Astrocyte (in vitro differentiated cells and primary cell): ENCODE measurements at regions not wholly inside any gene's neighbourhood (a gene's known extent, or its start where the extent isn't known, plus 50 kb on each side); places are given as distances from the start of the nearest gene placed in this dataset.

Experiments used
- CTCF ChIP-seq: IDR thresholded peaks from 2 replicates; pipeline ENCODE4 v1.5.1; 2011; ENCODE audit warnings: low read depth, mild to moderate bottlenecking, inconsistent platforms, low read length, moderate library complexity; ENCODE audit not compliant: insufficient read depth
- EZH2 ChIP-seq: IDR thresholded peaks from 2 replicates; pipeline ENCODE4 v1.6.1; 2012; ENCODE audit warnings: mild to moderate bottlenecking, low read length, inconsistent platforms; ENCODE audit not compliant: insufficient read depth

DNA sequence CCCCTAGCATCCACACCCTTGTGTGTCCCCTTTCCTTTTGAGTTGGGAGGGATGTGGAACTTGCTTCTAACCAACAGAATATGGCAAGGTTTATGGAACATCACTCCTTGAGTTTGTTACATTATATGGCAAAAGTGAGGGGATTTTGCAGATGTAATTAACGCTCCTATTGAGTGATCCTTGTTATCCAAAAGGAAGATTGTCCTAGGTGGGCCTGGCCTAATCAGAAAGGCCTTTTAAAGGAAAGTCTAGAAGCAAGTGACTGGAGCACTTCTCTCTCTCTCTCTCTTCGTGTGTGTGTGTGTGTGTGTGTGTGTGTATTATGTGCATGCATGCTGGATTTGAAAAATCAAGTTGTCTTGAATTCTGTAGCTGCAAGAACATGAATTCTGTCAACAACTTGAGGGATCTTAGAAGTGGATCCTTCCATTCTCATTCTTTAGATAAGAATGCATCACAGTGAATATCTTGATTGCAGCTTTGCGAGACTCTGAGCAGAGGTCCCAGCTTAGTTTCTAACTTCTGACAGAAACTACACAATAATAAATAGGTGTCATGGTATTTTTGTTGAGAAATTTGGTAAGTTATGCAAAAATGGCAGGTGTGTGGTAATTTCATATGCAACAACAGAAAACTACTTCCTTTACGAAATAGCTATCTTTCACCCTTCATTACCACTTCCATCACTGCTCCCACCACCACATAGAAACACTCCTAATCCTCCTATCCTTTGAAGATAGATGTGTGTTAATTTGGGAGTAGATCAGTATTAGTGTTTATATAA lies 360.9 kb upstream of the CBLB start:
- TF ChIP-seq CTCF = no peak
- TF ChIP-seq EZH2 = no peak
